ENCODE measurements at regions not wholly inside any gene's neighbourhood (a gene's known extent, or its start where the extent isn't known, plus 50 kb on each side); places are given as distances from the start of the nearest gene placed in this dataset.

DNA sequence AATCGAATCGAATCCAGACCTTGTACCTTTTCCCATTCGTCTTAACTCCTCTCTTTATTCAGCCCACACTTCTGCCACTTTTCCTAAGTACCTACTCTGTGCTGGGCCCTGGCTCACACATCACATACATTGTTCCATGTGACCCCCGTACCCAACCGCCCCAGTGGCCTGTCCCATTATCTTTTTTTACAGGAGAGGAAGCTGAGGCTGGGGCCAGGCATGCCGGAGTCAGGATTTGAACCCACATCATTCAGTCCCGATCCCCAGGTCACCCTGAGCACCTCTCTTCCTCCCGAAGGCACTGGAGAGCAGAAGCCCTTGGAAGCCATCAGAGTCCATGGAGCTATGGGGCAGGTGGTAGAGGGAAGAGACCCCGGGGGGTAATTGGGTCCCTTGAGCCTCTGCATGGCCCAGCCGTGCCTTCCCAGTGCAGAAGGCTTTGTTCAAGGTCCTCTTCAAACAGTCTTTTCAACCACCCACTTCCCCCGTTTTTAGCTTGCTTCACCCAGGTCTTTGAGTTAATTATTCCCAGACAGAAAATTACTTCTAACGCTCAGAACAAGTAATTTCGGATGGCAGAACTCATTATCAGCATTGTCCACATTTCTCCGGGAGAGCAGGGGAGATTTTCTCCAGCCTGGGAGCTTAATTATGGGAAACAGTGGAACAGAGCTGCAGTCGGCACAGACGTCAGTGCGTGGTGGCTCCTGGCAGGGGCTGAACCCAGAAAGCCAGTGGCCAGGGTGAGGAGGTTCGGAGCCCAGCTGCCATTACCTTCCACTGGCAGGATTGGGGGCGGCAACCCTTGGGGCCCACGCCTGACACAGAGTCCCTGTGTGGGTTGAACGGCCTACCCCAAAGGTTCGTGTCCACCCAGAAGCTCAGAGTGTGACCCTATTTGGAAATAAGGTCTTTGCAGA lies 82.4 kb upstream of the RTL6 start:
- TF ChIP-seq, protein P1, sequence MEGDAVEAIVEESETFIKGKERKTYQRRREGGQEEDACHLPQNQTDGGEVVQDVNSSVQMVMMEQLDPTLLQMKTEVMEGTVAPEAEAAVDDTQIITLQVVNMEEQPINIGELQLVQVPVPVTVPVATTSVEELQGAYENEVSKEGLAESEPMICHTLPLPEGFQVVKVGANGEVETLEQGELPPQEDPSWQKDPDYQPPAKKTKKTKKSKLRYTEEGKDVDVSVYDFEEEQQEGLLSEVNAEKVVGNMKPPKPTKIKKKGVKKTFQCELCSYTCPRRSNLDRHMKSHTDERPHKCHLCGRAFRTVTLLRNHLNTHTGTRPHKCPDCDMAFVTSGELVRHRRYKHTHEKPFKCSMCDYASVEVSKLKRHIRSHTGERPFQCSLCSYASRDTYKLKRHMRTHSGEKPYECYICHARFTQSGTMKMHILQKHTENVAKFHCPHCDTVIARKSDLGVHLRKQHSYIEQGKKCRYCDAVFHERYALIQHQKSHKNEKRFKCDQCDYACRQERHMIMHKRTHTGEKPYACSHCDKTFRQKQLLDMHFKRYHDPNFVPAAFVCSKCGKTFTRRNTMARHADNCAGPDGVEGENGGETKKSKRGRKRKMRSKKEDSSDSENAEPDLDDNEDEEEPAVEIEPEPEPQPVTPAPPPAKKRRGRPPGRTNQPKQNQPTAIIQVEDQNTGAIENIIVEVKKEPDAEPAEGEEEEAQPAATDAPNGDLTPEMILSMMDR (IDR thresholded peaks at IDR 0.05; ENCODE audit: low read depth, low read length), result no peak
- no peak for TF ChIP-seq EZH2phosphoT487 (IDR thresholded peaks at IDR 0.05; ENCODE audit: low read depth)

All from OCI-LY3 (cell line).